LNCAP (cell line): ENCODE measurements at regions not wholly inside any gene's neighbourhood (a gene's known extent, or its start where the extent isn't known, plus 50 kb on each side); places are given as distances from the start of the nearest gene placed in this dataset.

Experiments
- CTCF ChIP-seq: fragments of 450-650 bp; IDR thresholded peaks from 2 replicates; pipeline ENCODE4 v1.5.1; 2017; ENCODE audit warnings: mild to moderate bottlenecking

- no peak for TF ChIP-seq CTCF
Observed at GRCh38 chr11:95413021-95413420, 182.0 kb upstream of the SESN3 start.

GRCh38 chr11:95412074-95412473 lies 181.1 kb upstream of the SESN3 start:
- no peak for TF ChIP-seq CTCF

GRCh38 chr11:95406271-95406670 lies 175.3 kb upstream of the SESN3 start:
- no peak for TF ChIP-seq CTCF

- TF ChIP-seq CTCF, result no peak
Observed at GRCh38 chr11:95404370-95404769, 173.4 kb upstream of the SESN3 start.

- no peak for TF ChIP-seq CTCF
Observed at GRCh38 chr11:95398437-95399112, 167.6 kb upstream of the SESN3 start.

GRCh38 chr11:95392644-95393043 lies 161.6 kb upstream of the SESN3 start:
- TF ChIP-seq CTCF, result no peak

GRCh38 chr11:95389427-95389826 lies 158.4 kb upstream of the SESN3 start:
- TF ChIP-seq CTCF, result no peak

GRCh38 chr11:95388086-95388485 lies 157.1 kb upstream of the SESN3 start:
- TF ChIP-seq CTCF, result no peak
